ENCODE measurements at regions not wholly inside any gene's neighbourhood (a gene's known extent, or its start where the extent isn't known, plus 50 kb on each side); places are given as distances from the start of the nearest gene placed in this dataset.
A peak's percentile ranks its signal among the peaks of the same experiment; 100 is the strongest.

- no peak for DNase-seq (ENCODE audit: low read depth)
- no peak for TF ChIP-seq CTCF (IDR thresholded peaks at IDR 0.05; ENCODE audit: control insufficient read depth, insufficient read depth, low read depth, low read length, missing control alignments)
- no peak overlapping the region for H3K4me3 ChIP-seq (ENCODE audit: control insufficient read depth, low read depth, low read length)
Measured at GRCh38 chr17:14489986-14490385, 189.1 kb downstream of the HS3ST3B1 start.

- no peak for TF ChIP-seq CTCF (IDR thresholded peaks at IDR 0.05; ENCODE audit: control insufficient read depth, insufficient read depth, low read depth, low read length, missing control alignments)
- no peak overlapping the region for H3K4me3 ChIP-seq (ENCODE audit: control insufficient read depth, low read depth, low read length)
- no peak for DNase-seq (ENCODE audit: low read depth)
Measured at GRCh38 chr17:14488958-14489550, 188.2 kb downstream of the HS3ST3B1 start.

GRCh38 chr17:14487068-14487467, 186.2 kb downstream of the HS3ST3B1 start:
- TF ChIP-seq CTCF (IDR thresholded peaks at IDR 0.05; ENCODE audit: control insufficient read depth, insufficient read depth, low read depth, low read length, missing control alignments) = no peak
- H3K4me3 ChIP-seq (ENCODE audit: control insufficient read depth, low read depth, low read length) = no peak overlapping the region
- no peak for DNase-seq (ENCODE audit: low read depth)

GRCh38 chr17:14482715-14483114, 181.8 kb downstream of the HS3ST3B1 start:
- H3K4me3 ChIP-seq (ENCODE audit: control insufficient read depth, low read depth, low read length) = no peak overlapping the region
- DNase-seq (ENCODE audit: low read depth) = no peak
- TF ChIP-seq CTCF (IDR thresholded peaks at IDR 0.05; ENCODE audit: control insufficient read depth, insufficient read depth, low read depth, low read length, missing control alignments) = no peak

- no peak for TF ChIP-seq CTCF (IDR thresholded peaks at IDR 0.05; ENCODE audit: control insufficient read depth, insufficient read depth, low read depth, low read length, missing control alignments)
- DNase-seq (ENCODE audit: low read depth) = no peak
Measured at GRCh38 chr17:14481664-14482063, 180.8 kb downstream of the HS3ST3B1 start.

GRCh38 chr17:14474591-14474990, 173.7 kb downstream of the HS3ST3B1 start:
- TF ChIP-seq CTCF (IDR thresholded peaks at IDR 0.05; ENCODE audit: control insufficient read depth, insufficient read depth, low read depth, low read length, missing control alignments) = no peak
- DNase-seq (ENCODE audit: low read depth) = no peak
- no peak overlapping the region for H3K4me3 ChIP-seq (ENCODE audit: control insufficient read depth, low read depth, low read length)

More at GRCh38 chr17:14481664-14482063, 180.8 kb downstream of the HS3ST3B1 start:
- no peak overlapping the region for H3K4me3 ChIP-seq (ENCODE audit: control insufficient read depth, low read depth, low read length)

- H3K4me3 ChIP-seq (ENCODE audit: control insufficient read depth, low read depth, low read length) = no peak overlapping the region
- peak; percentile 45 for DNase-seq (ENCODE audit: low read depth)
- TF ChIP-seq CTCF (IDR thresholded peaks at IDR 0.05; ENCODE audit: control insufficient read depth, insufficient read depth, low read depth, low read length, missing control alignments) = no peak
Measured at GRCh38 chr17:14471052-14471451, 170.2 kb downstream of the HS3ST3B1 start.
